ENCODE measurements at regions not wholly inside any gene's neighbourhood (a gene's known extent, or its start where the extent isn't known, plus 50 kb on each side); places are given as distances from the start of the nearest gene placed in this dataset.
"Not testable (repeated sequence)": the region's sequence is repeated elsewhere in the genome, so short reads cannot be mapped to it uniquely, and the experiment has no call there.

- H3K4me1 ChIP-seq (replicated peaks): no peaks in the 10 kb centered on the region
- no peaks in the 10 kb centered on the region for H3K36me3 ChIP-seq
- no peak overlapping the region for H3K4me3 ChIP-seq
- no peak for DNase-seq (ENCODE audit: low read depth in 1 of 2, low spot score in 2 of 2)
- no peaks in the 10 kb centered on the region for H3K27me3 ChIP-seq (replicated peaks)
- H3K9me3 ChIP-seq (replicated peaks): peaks cover 4% of the 10 kb centered on the region; the same call in 1 of the 2 replicates
- H3K27ac ChIP-seq: no peak overlapping the region
These were observed 2140.6 kb downstream of the NCAM2 start for GRCh38 chr21:23138797-23139196.

GRCh38 chr21:23152130-23152529 lies 2153.9 kb downstream of the NCAM2 start:
- Histone ChIP-seq H3K27ac (no peak overlapping the region), H3K4me1 (replicated peaks) (no peaks in the 10 kb centered on the region), H3K27me3 (replicated peaks) (no peaks in the 10 kb centered on the region), H3K4me3 (no peak overlapping the region), H3K36me3 (no peaks in the 10 kb centered on the region), H3K9me3 (replicated peaks) (no peaks in the 10 kb centered on the region)
- DNase-seq (ENCODE audit: low read depth in 1 of 2, low spot score in 2 of 2): no peak

- H3K36me3 ChIP-seq; H3K9me3 ChIP-seq (replicated peaks); DNase-seq (ENCODE audit: low read depth in 1 of 2, low spot score in 2 of 2); H3K27ac ChIP-seq; H3K4me3 ChIP-seq; H3K27me3 ChIP-seq (replicated peaks); H3K4me1 ChIP-seq (replicated peaks): not testable (repeated sequence)
These were observed 2155.6 kb downstream of the NCAM2 start for GRCh38 chr21:23153842-23154241.

- Histone ChIP-seq H3K27ac (no peak overlapping the region), H3K9me3 (replicated peaks) (no peaks in the 10 kb centered on the region), H3K36me3 (no peaks in the 10 kb centered on the region), H3K4me1 (replicated peaks) (no peaks in the 10 kb centered on the region), H3K4me3 (no peak overlapping the region), H3K27me3 (replicated peaks) (no peaks in the 10 kb centered on the region)
- DNase-seq (ENCODE audit: low read depth in 1 of 2, low spot score in 2 of 2): no peak
These were observed 2157.1 kb downstream of the NCAM2 start for GRCh38 chr21:23155281-23155680.

- Histone ChIP-seq H3K36me3 (no peaks in the 10 kb centered on the region), H3K9me3 (replicated peaks) (no peaks in the 10 kb centered on the region), H3K27me3 (replicated peaks) (no peaks in the 10 kb centered on the region), H3K27ac (no peak overlapping the region), H3K4me3 (no peak overlapping the region), H3K4me1 (replicated peaks) (no peaks in the 10 kb centered on the region)
- DNase-seq (ENCODE audit: low read depth in 1 of 2, low spot score in 2 of 2): no peak
These were observed 2162.7 kb downstream of the NCAM2 start for GRCh38 chr21:23160914-23161313.

GRCh38 chr21:23162198-23162946 lies 2164.2 kb downstream of the NCAM2 start:
- no peaks in the 10 kb centered on the region for H3K4me1 ChIP-seq (replicated peaks)

More at GRCh38 chr21:23162198-23162946, 2164.2 kb downstream of the NCAM2 start:
- H3K27me3 ChIP-seq (replicated peaks): no peaks in the 10 kb centered on the region
- no peak overlapping the region for H3K4me3 ChIP-seq
- H3K9me3 ChIP-seq (replicated peaks): no peaks in the 10 kb centered on the region
- no peak overlapping the region for H3K27ac ChIP-seq
- no peaks in the 10 kb centered on the region for H3K36me3 ChIP-seq
- DNase-seq (ENCODE audit: low read depth in 1 of 2, low spot score in 2 of 2): no peak

Data from SJSA1 (cell line).